ENCODE measurements at regions not wholly inside any gene's neighbourhood (a gene's known extent, or its start where the extent isn't known, plus 50 kb on each side); places are given as distances from the start of the nearest gene placed in this dataset.

- Histone ChIP-seq H2AFZ (no peak overlapping the region), H3F3A (ENCODE audit: insufficient read depth) (0 out of 2 replicates have a peak, but pooled peaks cover 7% of the 10 kb centered on the region), H3K4me2 (ENCODE audit: unreplicated experiment) (no peak overlapping the region), H3K79me2 (ENCODE audit: insufficient read depth) (no peaks in the 10 kb centered on the region), H3K4me1 (ENCODE audit: insufficient read depth) (peaks cover 20% of the 10 kb centered on the region), H3K9me2 (ENCODE audit: insufficient read depth) (no peaks in the 10 kb centered on the region), H3K9ac (no peak overlapping the region), H3K9me3 (ENCODE audit: low read depth) (no peaks in the 10 kb centered on the region), H4K20me1 (ENCODE audit: insufficient read depth) (no peaks in the 10 kb centered on the region), H3K27ac (no peak overlapping the region), H3K27me3 (replicated peaks; ENCODE audit: insufficient read depth) (no peaks in the 10 kb centered on the region), H3K4me3 (no peak overlapping the region), H3K36me3 (ENCODE audit: low read depth) (no peaks in the 10 kb centered on the region)
- TF ChIP-seq EZH2 (IDR thresholded peaks at IDR 0.05; ENCODE audit: insufficient read depth, poor library complexity, severe bottlenecking) (no peak), EZH2phosphoT487 (IDR thresholded peaks at IDR 0.05; ENCODE audit: insufficient read depth, low read depth) (no peak)
- WGBS, 2 experiments (ENCODE audit: low coverage in 1 of 2, low lambda C conversion rate in 2 of 2, missing lambda C conversion rate in 2 of 2), result 78% methylated on average over 1 of the region's 1 CpG
- DNase-seq, result no peak
- in situ Hi-C loops (cut with MboI), result no loop called here
Observed at GRCh38 chr2:19762959-19763605, 138.7 kb downstream of the TTC32 start.

- 93 to 94% methylated on average over 1 of the region's 1 CpG for WGBS, 2 experiments (ENCODE audit: low coverage in 1 of 2, low lambda C conversion rate in 2 of 2, missing lambda C conversion rate in 2 of 2)
- H3K4me2 ChIP-seq (ENCODE audit: unreplicated experiment), result no peak overlapping the region
Observed at GRCh38 chr2:19762142-19762541, 139.6 kb downstream of the TTC32 start.

GRCh38 chr2:19759880-19760279, 141.9 kb downstream of the TTC32 start:
- Histone ChIP-seq H4K20me1 (ENCODE audit: insufficient read depth) (no peaks in the 10 kb centered on the region), H3K4me1 (ENCODE audit: insufficient read depth) (0 out of 2 replicates have a peak, but pooled peaks cover 6% of the 10 kb centered on the region), H2AFZ (no peak overlapping the region), H3K4me2 (ENCODE audit: unreplicated experiment) (no peak overlapping the region), H3K79me2 (ENCODE audit: insufficient read depth) (no peaks in the 10 kb centered on the region), H3K9me3 (ENCODE audit: low read depth) (no peaks in the 10 kb centered on the region), H3K36me3 (ENCODE audit: low read depth) (no peaks in the 10 kb centered on the region), H3K27me3 (replicated peaks; ENCODE audit: insufficient read depth) (no peaks in the 10 kb centered on the region), H3K27ac (no peak overlapping the region), H3K9ac (no peak overlapping the region), H3K4me3 (no peak overlapping the region), H3F3A (ENCODE audit: insufficient read depth) (no peaks in the 10 kb centered on the region), H3K9me2 (ENCODE audit: insufficient read depth) (no peaks in the 10 kb centered on the region)
- 48 to 61% methylated on average over 6 of the region's 6 CpGs for WGBS, 2 experiments (ENCODE audit: low coverage in 1 of 2, low lambda C conversion rate in 2 of 2, missing lambda C conversion rate in 2 of 2)
- in situ Hi-C loops (cut with MboI), result no loop called here
- no peak for TF ChIP-seq EZH2 (IDR thresholded peaks at IDR 0.05; ENCODE audit: insufficient read depth, poor library complexity, severe bottlenecking)
- TF ChIP-seq EZH2phosphoT487 (IDR thresholded peaks at IDR 0.05; ENCODE audit: insufficient read depth, low read depth), result no peak
- no peak for DNase-seq

More at GRCh38 chr2:19762142-19762541, 139.6 kb downstream of the TTC32 start:
- Histone ChIP-seq H3K9me2 (ENCODE audit: insufficient read depth) (no peaks in the 10 kb centered on the region), H3F3A (ENCODE audit: insufficient read depth) (no peaks in the 10 kb centered on the region), H3K36me3 (ENCODE audit: low read depth) (no peaks in the 10 kb centered on the region), H3K4me1 (ENCODE audit: insufficient read depth) (0 out of 2 replicates have a peak, but pooled peaks cover 11% of the 10 kb centered on the region), H3K27me3 (replicated peaks; ENCODE audit: insufficient read depth) (no peaks in the 10 kb centered on the region), H3K9ac (no peak overlapping the region), H3K9me3 (ENCODE audit: low read depth) (no peaks in the 10 kb centered on the region), H2AFZ (no peak overlapping the region), H3K4me3 (no peak overlapping the region), H3K79me2 (ENCODE audit: insufficient read depth) (no peaks in the 10 kb centered on the region), H4K20me1 (ENCODE audit: insufficient read depth) (no peaks in the 10 kb centered on the region), H3K27ac (no peak overlapping the region)
- peak; percentile 30 for DNase-seq
- TF ChIP-seq EZH2 (IDR thresholded peaks at IDR 0.05; ENCODE audit: insufficient read depth, poor library complexity, severe bottlenecking) (no peak), EZH2phosphoT487 (IDR thresholded peaks at IDR 0.05; ENCODE audit: insufficient read depth, low read depth) (no peak)
- in situ Hi-C loops (cut with MboI), result no loop called here

- 87 to 91% methylated on average over 5 of the region's 5 CpGs for WGBS, 2 experiments (ENCODE audit: low coverage in 1 of 2, low lambda C conversion rate in 2 of 2, missing lambda C conversion rate in 2 of 2)
- in situ Hi-C loops (cut with MboI), result no loop called here
- H4K20me1 ChIP-seq (ENCODE audit: insufficient read depth), result no peaks in the 10 kb centered on the region
- H3K79me2 ChIP-seq (ENCODE audit: insufficient read depth), result no peaks in the 10 kb centered on the region
- DNase-seq, result no peak
- H3F3A ChIP-seq (ENCODE audit: insufficient read depth), result no peaks in the 10 kb centered on the region
- H3K9me3 ChIP-seq (ENCODE audit: low read depth), result no peaks in the 10 kb centered on the region
- H3K27ac ChIP-seq, result no peak overlapping the region
- 0 out of 2 replicates have a peak, but pooled peaks cover 6% of the 10 kb centered on the region for H3K4me1 ChIP-seq (ENCODE audit: insufficient read depth)
- no peaks in the 10 kb centered on the region for H3K9me2 ChIP-seq (ENCODE audit: insufficient read depth)
- TF ChIP-seq EZH2phosphoT487 (IDR thresholded peaks at IDR 0.05; ENCODE audit: insufficient read depth, low read depth), result no peak
- no peak for TF ChIP-seq EZH2 (IDR thresholded peaks at IDR 0.05; ENCODE audit: insufficient read depth, poor library complexity, severe bottlenecking)
- H3K9ac ChIP-seq, result no peak overlapping the region
- no peaks in the 10 kb centered on the region for H3K36me3 ChIP-seq (ENCODE audit: low read depth)
- no peak overlapping the region for H3K4me2 ChIP-seq (ENCODE audit: unreplicated experiment)
- no peak overlapping the region for H2AFZ ChIP-seq
- no peaks in the 10 kb centered on the region for H3K27me3 ChIP-seq (replicated peaks; ENCODE audit: insufficient read depth)
- no peak overlapping the region for H3K4me3 ChIP-seq
Observed at GRCh38 chr2:19758658-19759057, 143.1 kb downstream of the TTC32 start.
